ENCODE measurements at regions not wholly inside any gene's neighbourhood (a gene's known extent, or its start where the extent isn't known, plus 50 kb on each side); places are given as distances from the start of the nearest gene placed in this dataset.

- TF ChIP-seq ZBTB7A (IDR thresholded peaks at IDR 0.05; ENCODE audit: low read depth) (no peak), CEBPB (IDR thresholded peaks at IDR 0.05) (no peak), REST (IDR thresholded peaks at IDR 0.05; ENCODE audit: low read depth) (no peak), CREB1 (IDR thresholded peaks at IDR 0.05; ENCODE audit: low read depth) (no peak), TEAD4 (IDR thresholded peaks at IDR 0.05) (no peak), TAF1 (IDR thresholded peaks at IDR 0.05; ENCODE audit: low read depth) (no peak), RAD21 (IDR thresholded peaks at IDR 0.05; ENCODE audit: low read depth) (no peak), FOXM1 (IDR thresholded peaks at IDR 0.05; ENCODE audit: borderline replicate concordance, low read depth) (no peak), EP300 (IDR thresholded peaks at IDR 0.05; ENCODE audit: borderline replicate concordance) (no peak), YY1 (IDR thresholded peaks at IDR 0.05; ENCODE audit: low read depth) (no peak), EGR1 (IDR thresholded peaks at IDR 0.05) (no peak), NFIC (IDR thresholded peaks at IDR 0.05) (no peak), USF1 (IDR thresholded peaks at IDR 0.05) (no peak), TCF12 (IDR thresholded peaks at IDR 0.05; ENCODE audit: low read depth) (no peak)
- TF ChIP-seq, protein P1, sequence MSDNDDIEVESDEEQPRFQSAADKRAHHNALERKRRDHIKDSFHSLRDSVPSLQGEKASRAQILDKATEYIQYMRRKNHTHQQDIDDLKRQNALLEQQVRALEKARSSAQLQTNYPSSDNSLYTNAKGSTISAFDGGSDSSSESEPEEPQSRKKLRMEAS (IDR thresholded peaks at IDR 0.05), result no peak
Measured at GRCh38 chr10:60491162-60491561, 101.5 kb upstream of the ANK3 start.

DNA sequence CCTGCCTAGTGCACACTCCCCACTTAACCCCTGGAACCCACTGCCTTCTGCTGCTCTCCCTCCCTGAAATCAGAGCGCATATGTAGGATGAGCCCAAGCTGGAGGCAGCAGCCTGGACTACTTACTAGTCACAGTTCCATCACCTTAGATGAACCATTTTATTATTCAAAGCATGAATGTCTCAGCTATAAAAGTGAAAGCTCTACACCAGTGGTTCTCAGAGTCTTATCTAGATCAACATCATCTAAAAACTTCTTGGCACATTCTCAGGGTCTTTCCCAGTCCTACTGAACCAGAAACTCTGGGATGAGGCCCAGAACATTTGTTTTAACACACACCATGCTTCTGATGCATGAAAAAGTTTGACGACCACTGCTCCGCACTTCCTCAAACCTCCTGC, 100.3 kb upstream of the ANK3 start:
- TF ChIP-seq YY1 (IDR thresholded peaks at IDR 0.05; ENCODE audit: low read depth), result no peak

GRCh38 chr10:60488111-60488669, 98.5 kb upstream of the ANK3 start:
- TF ChIP-seq YY1 (IDR thresholded peaks at IDR 0.05; ENCODE audit: low read depth), result no peak
- TF ChIP-seq EGR1 (IDR thresholded peaks at IDR 0.05), result no peak
- no peak for TF ChIP-seq TAF1 (IDR thresholded peaks at IDR 0.05; ENCODE audit: low read depth)
- TF ChIP-seq ZBTB7A (IDR thresholded peaks at IDR 0.05; ENCODE audit: low read depth), result no peak

GRCh38 chr10:60487543-60487942, 97.9 kb upstream of the ANK3 start:
- TF ChIP-seq TAF1 (IDR thresholded peaks at IDR 0.05; ENCODE audit: low read depth), result no peak
- TF ChIP-seq RAD21 (IDR thresholded peaks at IDR 0.05; ENCODE audit: low read depth), result no peak
- no peak for TF ChIP-seq REST (IDR thresholded peaks at IDR 0.05; ENCODE audit: low read depth)
- no peak for TF ChIP-seq EP300 (IDR thresholded peaks at IDR 0.05; ENCODE audit: borderline replicate concordance)
- TF ChIP-seq EGR1 (IDR thresholded peaks at IDR 0.05), result no peak
- no peak for TF ChIP-seq USF1 (IDR thresholded peaks at IDR 0.05)
- no peak for TF ChIP-seq CREB1 (IDR thresholded peaks at IDR 0.05; ENCODE audit: low read depth)
- TF ChIP-seq TCF12 (IDR thresholded peaks at IDR 0.05; ENCODE audit: low read depth), result no peak
- no peak for TF ChIP-seq NFIC (IDR thresholded peaks at IDR 0.05)
- no peak for TF ChIP-seq ZBTB7A (IDR thresholded peaks at IDR 0.05; ENCODE audit: low read depth)
- TF ChIP-seq, protein P1 (IDR thresholded peaks at IDR 0.05), result no peak
- TF ChIP-seq FOXM1 (IDR thresholded peaks at IDR 0.05; ENCODE audit: borderline replicate concordance, low read depth), result no peak
- TF ChIP-seq CEBPB (IDR thresholded peaks at IDR 0.05), result no peak
- no peak for TF ChIP-seq YY1 (IDR thresholded peaks at IDR 0.05; ENCODE audit: low read depth)
- no peak for TF ChIP-seq TEAD4 (IDR thresholded peaks at IDR 0.05)

DNA sequence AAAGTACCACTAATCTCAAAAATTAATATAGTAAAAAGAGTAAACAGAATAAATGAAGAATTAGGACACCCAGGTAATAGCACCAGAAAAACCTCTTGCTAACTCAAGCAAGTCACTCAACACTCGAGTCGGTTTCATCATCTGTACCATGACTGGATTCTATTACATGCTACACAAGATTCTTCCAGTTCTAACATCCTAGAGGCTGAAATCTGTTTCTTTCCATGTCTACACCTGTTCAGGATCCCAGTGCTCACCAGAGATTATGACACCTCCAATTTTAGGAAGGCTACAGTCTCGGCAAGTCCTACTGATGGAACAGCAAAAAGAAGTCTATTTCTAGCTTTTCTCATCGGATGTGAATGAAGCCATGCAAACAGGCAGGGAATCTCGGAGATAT, 95.3 kb upstream of the ANK3 start:
- no peak for TF ChIP-seq RAD21 (IDR thresholded peaks at IDR 0.05; ENCODE audit: low read depth)
- TF ChIP-seq REST (IDR thresholded peaks at IDR 0.05; ENCODE audit: low read depth), result no peak
- no peak for TF ChIP-seq TEAD4 (IDR thresholded peaks at IDR 0.05)
- TF ChIP-seq YY1 (IDR thresholded peaks at IDR 0.05; ENCODE audit: low read depth), result no peak
- TF ChIP-seq EP300 (IDR thresholded peaks at IDR 0.05; ENCODE audit: borderline replicate concordance), result no peak
- no peak for TF ChIP-seq CREB1 (IDR thresholded peaks at IDR 0.05; ENCODE audit: low read depth)
- TF ChIP-seq TAF1 (IDR thresholded peaks at IDR 0.05; ENCODE audit: low read depth), result no peak
- no peak for TF ChIP-seq EGR1 (IDR thresholded peaks at IDR 0.05)
- no peak for TF ChIP-seq CEBPB (IDR thresholded peaks at IDR 0.05)
- no peak for TF ChIP-seq ZBTB7A (IDR thresholded peaks at IDR 0.05; ENCODE audit: low read depth)
- TF ChIP-seq, protein P1 (IDR thresholded peaks at IDR 0.05), result no peak
- TF ChIP-seq TCF12 (IDR thresholded peaks at IDR 0.05; ENCODE audit: low read depth), result no peak
- TF ChIP-seq NFIC (IDR thresholded peaks at IDR 0.05), result no peak
